GM21786 (cell line): ENCODE measurements at regions not wholly inside any gene's neighbourhood (a gene's known extent, or its start where the extent isn't known, plus 50 kb on each side); places are given as distances from the start of the nearest gene placed in this dataset.

ENCODE experiments used
- ATAC-seq: cut with Tn5 transposase; IDR thresholded peaks from one replicate; pipeline ENCODE4 v1.9.1; 2021; ENCODE audit not compliant: unreplicated experiment

DNA sequence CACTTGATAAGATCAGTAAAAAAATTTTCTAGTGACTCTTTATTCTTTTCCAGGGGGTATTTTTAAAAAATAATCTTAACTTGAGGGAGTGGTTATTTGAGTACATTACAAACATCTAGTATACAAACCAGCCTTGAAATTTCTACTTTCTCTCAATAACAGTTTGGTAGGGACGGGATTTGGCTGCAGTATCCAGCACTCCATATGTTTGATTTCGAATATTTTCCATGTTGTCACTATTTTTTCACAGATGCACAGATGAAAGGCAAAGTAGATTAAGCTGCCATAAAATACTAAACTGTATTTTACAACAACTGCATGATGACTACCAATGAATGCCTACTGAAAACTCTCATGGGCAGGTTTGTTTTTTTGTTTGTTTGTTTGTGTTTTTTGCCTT is 225.0 kb downstream of the COX7B2 start:
- ATAC-seq = no peak

DNA sequence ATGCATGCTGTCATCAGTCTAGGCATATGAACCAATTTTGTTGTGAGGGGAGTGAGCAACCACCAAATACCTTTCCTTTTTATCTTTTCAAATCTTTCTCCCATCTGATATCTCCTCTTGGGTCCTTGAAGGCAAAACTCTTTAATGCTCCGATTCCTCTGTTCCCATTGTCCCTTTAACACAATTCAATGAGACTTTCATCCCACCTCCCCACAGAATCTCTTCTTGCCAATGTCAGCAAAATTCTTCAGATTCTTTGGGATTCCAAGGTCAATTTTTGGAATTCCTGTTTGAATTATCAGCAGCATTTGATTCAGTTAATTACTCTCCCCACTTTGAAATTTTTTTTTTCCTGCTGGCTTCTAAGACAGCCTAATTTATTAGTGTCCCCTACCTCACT is 232.7 kb downstream of the COX7B2 start:
- no peak for ATAC-seq

DNA sequence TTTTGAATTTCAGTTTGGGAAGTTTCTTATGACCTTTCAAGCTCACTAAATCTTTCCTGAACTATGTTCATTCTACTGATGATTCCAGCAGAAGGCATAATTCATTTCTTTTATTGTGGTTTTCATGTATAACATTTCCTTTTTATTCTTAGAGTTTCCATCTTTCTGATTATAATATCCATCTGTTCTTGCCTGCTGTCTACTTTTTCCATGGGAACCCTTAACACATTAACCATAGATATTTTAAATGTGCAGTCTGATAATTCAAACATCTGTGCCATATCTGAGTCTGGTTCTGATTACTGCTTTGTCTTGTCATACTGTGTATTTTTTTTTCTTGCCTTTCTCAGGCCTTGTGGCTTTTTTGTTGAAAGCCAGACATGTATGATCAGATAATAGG is 234.7 kb downstream of the COX7B2 start:
- ATAC-seq = no peak

DNA sequence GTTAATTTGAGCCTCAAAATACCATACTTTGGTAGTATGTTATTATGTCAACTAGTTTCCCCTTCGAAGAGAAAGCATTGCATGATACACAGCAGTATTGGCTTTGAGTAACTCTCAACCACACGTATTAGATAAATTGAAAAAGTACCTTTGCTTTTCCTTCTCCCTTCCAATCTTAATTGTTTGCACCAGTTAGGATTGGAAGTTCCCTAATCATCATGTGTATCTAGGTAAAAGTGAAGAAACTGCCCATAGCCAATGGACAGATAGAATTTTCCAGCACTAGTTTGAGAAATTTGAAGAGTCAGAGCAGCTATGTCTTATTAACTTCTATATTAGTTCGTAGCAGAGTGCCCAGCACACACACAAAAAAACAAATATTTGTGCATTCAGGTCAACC is 241.3 kb downstream of the COX7B2 start:
- ATAC-seq = no peak

DNA sequence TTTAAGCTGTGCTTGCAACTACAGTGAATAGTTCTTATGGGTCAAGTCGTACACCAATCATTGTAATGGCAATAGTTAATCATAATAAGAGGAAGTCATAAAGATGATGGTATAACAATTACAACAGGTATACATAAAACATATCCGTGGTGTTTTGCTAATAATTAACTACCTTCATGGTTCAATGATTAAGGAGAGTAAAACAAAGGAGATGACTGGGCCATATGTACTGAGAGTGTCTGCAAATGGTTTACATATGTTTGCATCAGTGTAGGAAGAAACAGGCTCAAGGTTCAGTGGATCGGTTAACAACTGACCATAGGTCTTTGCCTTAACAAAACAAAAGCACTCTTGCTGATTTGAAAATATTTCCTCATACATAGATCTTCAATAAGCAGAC is 253.0 kb downstream of the COX7B2 start:
- no peak for ATAC-seq

DNA sequence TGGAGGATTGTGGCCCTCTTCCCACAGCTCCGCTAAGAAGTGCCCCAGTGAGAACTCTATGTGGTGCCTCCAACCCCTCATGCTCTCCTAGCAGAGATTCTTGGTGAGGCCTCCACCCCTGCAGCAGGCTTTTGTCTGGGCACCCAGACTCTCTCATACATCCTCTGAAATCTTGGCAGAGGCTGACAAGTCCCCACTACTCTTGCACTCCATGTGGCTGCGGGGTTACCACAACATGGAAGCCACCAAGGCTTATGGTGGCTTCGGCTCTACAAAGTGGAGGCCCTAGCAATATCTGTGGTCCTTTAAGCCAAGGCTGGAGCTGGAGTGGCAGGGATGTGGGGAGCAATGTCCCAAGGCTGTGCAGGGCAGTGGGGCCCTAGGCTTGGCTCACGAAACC is 255.2 kb downstream of the COX7B2 start:
- ATAC-seq = no peak

DNA sequence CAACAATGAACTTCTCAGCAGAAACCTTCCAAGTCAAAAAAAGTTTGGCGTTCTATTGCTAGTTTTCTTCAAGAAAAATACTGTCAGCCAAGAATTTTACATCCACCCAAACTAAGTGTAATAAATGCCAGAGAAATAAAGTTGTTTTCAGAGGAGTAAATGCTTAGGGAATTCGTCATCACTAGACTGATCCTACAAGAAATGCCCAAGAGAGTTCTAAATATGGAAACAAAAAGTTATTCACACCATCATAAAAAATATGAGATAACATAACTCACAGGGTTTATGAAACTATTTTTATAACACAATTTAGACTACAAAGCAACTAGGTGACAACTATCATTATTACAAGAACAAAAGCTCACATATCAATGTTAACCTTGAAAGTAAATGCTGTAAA is 259.5 kb upstream of the GABRA2 start:
- ATAC-seq = no peak

DNA sequence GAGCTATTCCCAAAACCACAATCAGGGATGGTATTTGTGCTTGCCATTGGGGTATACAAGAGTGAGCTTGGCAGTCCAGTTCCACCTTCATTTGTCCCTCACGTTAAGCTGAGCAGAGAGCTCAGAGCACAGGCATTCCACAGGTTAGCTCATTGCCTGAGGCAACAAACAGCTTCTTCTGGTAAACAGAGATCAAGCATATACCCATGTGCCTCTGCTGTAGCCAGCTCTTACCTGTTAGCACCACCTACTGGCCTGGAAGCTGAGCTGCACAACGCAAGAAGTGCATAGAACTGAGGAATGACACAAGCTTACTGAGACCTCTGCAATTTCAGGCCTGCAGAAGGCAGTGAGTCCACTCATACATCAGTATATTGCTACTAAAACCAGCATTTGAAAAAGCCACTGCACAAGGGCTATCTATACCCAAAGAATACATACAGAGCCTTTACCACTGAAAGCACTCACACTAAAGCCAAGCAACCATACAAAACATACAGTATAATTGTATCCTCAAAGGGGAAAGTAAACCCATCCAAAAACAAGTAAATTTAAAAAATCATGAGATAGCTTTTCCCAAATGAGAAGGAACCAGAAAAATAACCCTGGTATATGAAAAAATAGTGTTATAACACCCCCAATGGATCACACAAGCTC is 258.3 kb upstream of the GABRA2 start:
- ATAC-seq = peak; percentile 93

DNA sequence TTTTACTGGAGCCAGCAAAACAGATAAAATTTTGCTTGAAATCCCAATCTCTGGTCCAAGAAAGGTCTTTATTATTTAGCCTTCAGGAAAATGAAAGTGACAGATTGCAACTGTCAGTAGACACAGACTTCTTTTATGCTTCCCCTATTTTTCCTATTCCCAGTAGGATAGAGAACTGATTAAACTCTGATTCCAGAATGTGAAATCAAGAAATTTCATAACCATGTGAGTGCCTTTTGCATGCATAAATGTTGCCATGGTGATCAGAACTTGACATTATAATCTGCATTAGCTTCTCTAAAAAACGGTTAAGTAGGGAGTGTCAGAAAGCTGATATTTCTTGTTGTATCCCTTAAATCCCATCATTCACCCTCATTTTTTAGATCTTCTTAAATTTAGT is 255.2 kb upstream of the GABRA2 start:
- no peak for ATAC-seq
